Uterus (tissue), 3 donors: ENCODE measurements at regions not wholly inside any gene's neighbourhood (a gene's known extent, or its start where the extent isn't known, plus 50 kb on each side); places are given as distances from the start of the nearest gene placed in this dataset.

Experiments
- DNase-seq, 2 donors: peaks; one replicate each; pipeline ENCODE4 v3.0.0-alpha.2; 2019 to 2020
- H3K27ac ChIP-seq, 2 donors: fragments of 200-600 bp; sonication (generic); 1 replicate in 1 of 2; 2 replicates in 1 of 2; pipeline ENCODE4 v1.5.1; 2016 to 2018
- H3K27me3 ChIP-seq, 2 donors: fragments of 200-600 bp; sonication (generic); one replicate each; pipeline ENCODE4 v1.5.1; 2018 to 2019; ENCODE audit warnings: control low read depth in 1 of 2
- H3K36me3 ChIP-seq, 2 donors: fragments of 200-600 bp; sonication (generic); one replicate each; pipeline ENCODE4 v1.5.1; 2019; ENCODE audit warnings: control low read depth in 1 of 2
- H3K4me1 ChIP-seq, 2 donors: fragments of 200-600 bp; sonication (generic); one replicate each; pipeline ENCODE4 v1.5.1; 2018 to 2019; ENCODE audit warnings: control low read depth in 1 of 2
- H3K4me3 ChIP-seq, 2 donors: fragments of 200-600 bp; sonication (generic); 1 replicate in 1 of 2; 2 replicates in 1 of 2; pipeline ENCODE4 v1.5.1; 2018 to 2019; ENCODE audit warnings: mild to moderate bottlenecking in 1 of 2
- H3K9me3 ChIP-seq, 2 donors: fragments of 200-600 bp; sonication (generic); one replicate each; pipeline ENCODE4 v1.5.1; 2019; ENCODE audit warnings: control low read depth in 1 of 2
- POLR2A ChIP-seq, 2 donors: fragments of 450-650 bp; IDR thresholded peaks; one replicate each; pipeline ENCODE4 v1.6.1; 2016; ENCODE audit warnings: antibody characterized with exemption in 2 of 2, mild to moderate bottlenecking in 1 of 2, moderate library complexity in 1 of 2
- intact Hi-C: fragments of 100-400 bp; cut with DNase I; formaldehyde crosslinking; loops from one replicate; pipeline ENCODE4 v1.15.1; 2023; ENCODE audit warnings: low total_unique reads
- TF ChIP-seq, protein P1 (sequence below), 4 experiments: fragments of 200-600 bp in 2 of 4; fragments of 450-650 bp in 2 of 4; sonication (generic) in 2 of 4; IDR thresholded peaks; one replicate each; pipeline ENCODE4 v1.5.1; 2016 to 2019; ENCODE audit warnings: antibody characterized with exemption in 4 of 4, mild to moderate bottlenecking in 2 of 4, moderate library complexity in 1 of 4
- donor health status: DM: yes; HTN: yes; CAD: no.

DNA sequence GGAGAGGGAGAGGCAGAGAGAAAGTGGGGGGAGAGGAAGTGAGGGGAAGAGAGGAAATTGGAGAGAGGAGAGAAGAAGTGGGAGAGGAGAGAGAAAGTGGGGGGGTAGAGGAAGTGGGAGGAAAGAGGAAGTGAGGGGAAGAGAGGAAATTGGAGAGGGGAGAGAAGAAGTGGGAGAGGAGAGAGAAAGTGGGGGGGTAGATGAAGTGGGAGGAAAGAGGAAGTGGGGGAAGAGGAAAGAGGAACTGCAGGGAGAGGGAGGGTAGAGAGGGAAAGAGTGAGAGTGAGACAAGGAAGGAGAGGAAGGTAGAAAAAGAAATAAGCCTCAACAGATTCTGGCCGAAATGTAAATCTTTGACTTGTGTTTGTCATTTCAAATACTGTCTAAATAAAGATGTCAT is 146.6 kb downstream of the KLF12 start:
- H3K9me3 ChIP-seq: no peaks in the 10 kb centered on the region
- no peak for DNase-seq
- TF ChIP-seq, protein P1, sequence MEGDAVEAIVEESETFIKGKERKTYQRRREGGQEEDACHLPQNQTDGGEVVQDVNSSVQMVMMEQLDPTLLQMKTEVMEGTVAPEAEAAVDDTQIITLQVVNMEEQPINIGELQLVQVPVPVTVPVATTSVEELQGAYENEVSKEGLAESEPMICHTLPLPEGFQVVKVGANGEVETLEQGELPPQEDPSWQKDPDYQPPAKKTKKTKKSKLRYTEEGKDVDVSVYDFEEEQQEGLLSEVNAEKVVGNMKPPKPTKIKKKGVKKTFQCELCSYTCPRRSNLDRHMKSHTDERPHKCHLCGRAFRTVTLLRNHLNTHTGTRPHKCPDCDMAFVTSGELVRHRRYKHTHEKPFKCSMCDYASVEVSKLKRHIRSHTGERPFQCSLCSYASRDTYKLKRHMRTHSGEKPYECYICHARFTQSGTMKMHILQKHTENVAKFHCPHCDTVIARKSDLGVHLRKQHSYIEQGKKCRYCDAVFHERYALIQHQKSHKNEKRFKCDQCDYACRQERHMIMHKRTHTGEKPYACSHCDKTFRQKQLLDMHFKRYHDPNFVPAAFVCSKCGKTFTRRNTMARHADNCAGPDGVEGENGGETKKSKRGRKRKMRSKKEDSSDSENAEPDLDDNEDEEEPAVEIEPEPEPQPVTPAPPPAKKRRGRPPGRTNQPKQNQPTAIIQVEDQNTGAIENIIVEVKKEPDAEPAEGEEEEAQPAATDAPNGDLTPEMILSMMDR (IDR thresholded peaks at IDR 0.05): no peak
- TF ChIP-seq POLR2A (IDR thresholded peaks at IDR 0.05): no peak
- H3K4me3 ChIP-seq: no peak overlapping the region
- intact Hi-C loops: no loop called here
- H3K4me1 ChIP-seq: no peaks in the 10 kb centered on the region
- no peaks in the 10 kb centered on the region for H3K27me3 ChIP-seq
- H3K27ac ChIP-seq: no peak overlapping the region
- no peaks in the 10 kb centered on the region for H3K36me3 ChIP-seq

DNA sequence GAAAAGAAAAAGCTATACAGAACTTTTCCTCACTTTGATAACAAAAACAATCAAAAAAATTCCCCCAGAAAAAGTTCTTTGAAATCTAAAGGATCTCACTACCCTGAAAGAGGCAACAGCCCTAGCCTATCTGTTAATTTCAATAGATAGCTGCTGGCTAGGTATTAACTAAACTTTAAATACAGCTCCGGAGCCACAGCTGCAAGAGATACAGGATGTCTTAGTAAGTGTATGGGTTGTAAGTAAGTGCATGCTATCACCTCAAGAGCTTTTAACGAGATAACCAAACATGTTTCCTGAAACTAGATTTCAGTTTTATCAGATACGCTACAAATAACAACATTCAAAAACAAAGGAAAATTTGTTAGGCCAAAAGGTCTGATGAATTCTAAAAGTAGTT is 148.4 kb downstream of the KLF12 start:
- no peaks in the 10 kb centered on the region for H3K9me3 ChIP-seq
- TF ChIP-seq, protein P1 (IDR thresholded peaks at IDR 0.05): no peak
- no peak for DNase-seq
- no peak overlapping the region for H3K27ac ChIP-seq
- no peak overlapping the region for H3K4me3 ChIP-seq
- H3K27me3 ChIP-seq: no peaks in the 10 kb centered on the region
- intact Hi-C loops: no loop called here
- no peaks in the 10 kb centered on the region for H3K36me3 ChIP-seq
- H3K4me1 ChIP-seq: no peaks in the 10 kb centered on the region

DNA sequence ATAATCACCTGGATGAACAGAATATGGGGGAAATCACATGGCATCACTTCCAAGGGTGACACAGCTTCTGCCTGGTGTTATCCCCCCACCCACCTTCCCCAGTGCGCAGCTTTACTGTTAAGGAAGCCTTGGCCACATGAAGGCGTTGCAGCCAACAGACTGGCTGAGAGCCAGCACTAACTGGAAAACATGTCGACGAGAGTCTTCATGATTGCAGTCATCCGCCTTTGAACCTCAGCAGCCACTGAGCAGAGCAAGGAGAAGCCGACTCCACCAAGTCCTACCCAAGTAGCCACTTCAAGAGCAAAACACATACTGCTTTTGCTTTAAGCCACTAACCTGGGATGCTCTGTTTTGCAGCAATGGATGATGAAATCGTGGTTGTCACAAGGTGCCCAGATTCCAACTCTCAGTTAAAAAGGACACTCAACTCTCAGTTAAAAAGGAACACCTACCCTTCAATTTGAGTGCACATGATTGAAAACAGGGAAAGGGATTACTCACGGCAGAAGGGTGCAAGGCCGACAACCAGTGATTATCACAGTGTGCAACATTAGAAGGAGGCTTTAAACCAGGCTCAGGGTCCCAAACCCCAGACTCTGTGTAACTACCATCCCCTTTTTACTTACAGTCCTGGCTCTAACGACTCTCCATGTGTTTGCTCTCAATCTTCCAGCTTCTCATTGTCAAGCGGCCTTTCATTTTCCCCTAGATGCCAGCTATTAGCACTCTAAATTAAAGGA is 149.1 kb downstream of the KLF12 start:
- no peak for DNase-seq
- intact Hi-C loops: no loop called here
- H3K27me3 ChIP-seq: no peaks in the 10 kb centered on the region
- H3K36me3 ChIP-seq: no peaks in the 10 kb centered on the region
- no peaks in the 10 kb centered on the region for H3K4me1 ChIP-seq
- TF ChIP-seq POLR2A (IDR thresholded peaks at IDR 0.05): no peak
- TF ChIP-seq, protein P1 (IDR thresholded peaks at IDR 0.05): no peak
- H3K4me3 ChIP-seq: no peak overlapping the region
- H3K9me3 ChIP-seq: no peaks in the 10 kb centered on the region
- H3K27ac ChIP-seq: no peak overlapping the region

DNA sequence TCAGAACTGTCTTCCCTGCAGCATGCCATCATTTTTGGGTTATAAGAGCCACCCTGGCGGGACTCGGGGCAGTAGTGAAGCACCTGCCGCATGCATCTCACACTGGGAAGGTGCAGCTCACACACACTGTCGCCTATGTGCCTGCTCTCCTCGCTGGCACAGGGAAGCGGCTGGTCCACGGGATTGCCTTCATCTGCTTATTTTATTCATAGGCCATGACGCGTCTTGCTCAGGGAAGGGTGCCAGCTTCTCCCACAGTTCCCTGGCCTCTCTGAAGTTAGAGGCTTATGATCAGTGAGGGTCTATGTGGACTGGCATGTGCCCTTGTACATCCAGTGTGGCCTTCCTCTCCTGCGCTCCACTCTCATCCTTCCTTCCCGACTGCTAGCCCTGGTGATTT is 150.0 kb downstream of the KLF12 start:
- no peaks in the 10 kb centered on the region for H3K9me3 ChIP-seq
- intact Hi-C loops: no loop called here
- no peaks in the 10 kb centered on the region for H3K4me1 ChIP-seq

DNA sequence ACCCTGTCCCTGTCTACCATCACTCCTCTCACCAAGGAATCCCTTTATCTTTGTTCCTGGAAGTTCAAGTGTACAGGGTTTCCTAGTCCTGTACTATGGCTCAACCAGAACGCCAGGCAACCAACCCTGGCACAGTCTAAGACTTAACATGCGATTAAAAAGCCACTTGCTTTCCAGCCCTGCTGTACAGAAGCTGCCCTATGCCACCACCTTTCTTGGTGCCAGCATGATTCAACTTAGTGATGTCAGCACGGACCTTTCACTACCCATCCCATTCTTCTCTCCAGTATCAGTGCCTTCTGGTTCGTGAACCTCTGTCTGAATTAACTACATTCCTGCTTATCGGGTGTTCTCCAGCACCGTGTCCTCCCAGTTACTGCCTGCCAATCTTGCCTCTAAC is 151.1 kb downstream of the KLF12 start:
- no peaks in the 10 kb centered on the region for H3K4me1 ChIP-seq
- no peaks in the 10 kb centered on the region for H3K27me3 ChIP-seq
- H3K4me3 ChIP-seq: no peak overlapping the region
- TF ChIP-seq, protein P1 (IDR thresholded peaks at IDR 0.05): no peak
- TF ChIP-seq POLR2A (IDR thresholded peaks at IDR 0.05): no peak
- no peaks in the 10 kb centered on the region for H3K9me3 ChIP-seq
- no peak overlapping the region for H3K27ac ChIP-seq
- intact Hi-C loops: no loop called here
- no peak for DNase-seq
- no peaks in the 10 kb centered on the region for H3K36me3 ChIP-seq

More for the DNA sequence above, 150.0 kb downstream of the KLF12 start:
- no peak for DNase-seq
- no peak overlapping the region for H3K27ac ChIP-seq
- TF ChIP-seq, protein P1 (IDR thresholded peaks at IDR 0.05): no peak
- no peak for TF ChIP-seq POLR2A (IDR thresholded peaks at IDR 0.05)
- no peaks in the 10 kb centered on the region for H3K36me3 ChIP-seq
- no peaks in the 10 kb centered on the region for H3K27me3 ChIP-seq
- H3K4me3 ChIP-seq: no peak overlapping the region
